Neural cell (in vitro differentiated cells): ENCODE measurements at regions not wholly inside any gene's neighbourhood (a gene's known extent, or its start where the extent isn't known, plus 50 kb on each side); places are given as distances from the start of the nearest gene placed in this dataset.

ENCODE experiments used
- H2AFZ ChIP-seq: fragments of 200-600, 300-800 bp; sonication (generic), shearing (Covaris generic); 2 replicates; pipeline ENCODE4 v1.6.0; 2014; ENCODE audit warnings: low read depth, mild to moderate bottlenecking, antibody characterized with exemption, low read length, moderate library complexity
- H3F3A ChIP-seq: fragments of 200-600 bp; shearing (Covaris generic); 2 replicates; pipeline ENCODE4 v1.6.1; 2016; ENCODE audit warnings: mild to moderate bottlenecking, moderate library complexity, mixed read lengths, antibody characterized with exemption, low read length; ENCODE audit not compliant: insufficient read depth, poor library complexity, severe bottlenecking
- H3K27ac ChIP-seq: fragments of 200-600, 300-800 bp; sonication (generic), shearing (Covaris generic); 2 replicates; pipeline ENCODE4 v1.5.1; 2014; ENCODE audit warnings: mild to moderate bottlenecking, low read length, moderate library complexity
- H3K27me3 ChIP-seq: fragments of 300-800, 200-600 bp; sonication (generic), shearing (Covaris generic); 2 replicates; pipeline ENCODE4 v1.6.0; 2014; ENCODE audit warnings: mild to moderate bottlenecking, low read depth, low read length, moderate library complexity; ENCODE audit not compliant: insufficient read depth
- H3K36me3 ChIP-seq: fragments of 300-800, 200-600 bp; sonication (generic), shearing (Covaris generic); 2 replicates; pipeline ENCODE4 v1.5.1; 2014; ENCODE audit warnings: mild to moderate bottlenecking, antibody characterized with exemption, low read length, moderate library complexity; ENCODE audit not compliant: insufficient read depth
- H3K4me2 ChIP-seq: fragments of 300-800, 200-600 bp; sonication (generic), shearing (Covaris generic); 2 replicates; pipeline ENCODE4 v1.6.0; 2014; ENCODE audit warnings: mild to moderate bottlenecking, low read length
- H3K4me3 ChIP-seq: fragments of 300-800, 200-600 bp; sonication (generic), shearing (Covaris generic); 2 replicates; pipeline ENCODE4 v1.5.1; 2014; ENCODE audit warnings: mild to moderate bottlenecking, low read length, moderate library complexity
- H3K79me2 ChIP-seq: fragments of 200-600 bp; shearing (Covaris generic); replicated peaks from 2 replicates; pipeline ENCODE4 v1.6.0; 2014; ENCODE audit warnings: mild to moderate bottlenecking, low read length, moderate library complexity; ENCODE audit not compliant: insufficient read depth
- H3K9ac ChIP-seq: fragments of 300-800, 200-600 bp; sonication (generic), shearing (Covaris generic); 2 replicates; pipeline ENCODE4 v1.6.1; 2016; ENCODE audit warnings: mild to moderate bottlenecking, low read length, mixed read lengths
- H3K9me2 ChIP-seq: fragments of 200-600 bp; shearing (Covaris generic); 2 replicates; pipeline ENCODE4 v1.6.1; 2016; ENCODE audit warnings: mild to moderate bottlenecking, low read length, mixed read lengths; ENCODE audit not compliant: insufficient read depth
- H3K9me3 ChIP-seq: fragments of 200-600, 300-800 bp; sonication (generic), shearing (Covaris generic); 2 replicates; pipeline ENCODE4 v1.6.1; 2016; ENCODE audit warnings: mild to moderate bottlenecking, mixed run types, low read length, moderate library complexity, mixed read lengths
- H4K20me1 ChIP-seq: fragments of 200-600 bp; shearing (Covaris generic); 2 replicates; pipeline ENCODE4 v1.6.1; 2016; ENCODE audit warnings: mild to moderate bottlenecking, mixed run types; ENCODE audit not compliant: insufficient read depth
- EP300 ChIP-seq: fragments of 450-650 bp; conservative IDR thresholded peaks from 2 replicates; pipeline ENCODE4 v1.6.1; 2014; ENCODE audit warnings: antibody characterized with exemption, mild to moderate bottlenecking, moderate library complexity; ENCODE audit not compliant: poor library complexity, severe bottlenecking
- EZH2 ChIP-seq: fragments of 200-600, 300-800 bp; shearing (Covaris generic), sonication (generic); IDR thresholded peaks from 2 replicates; pipeline ENCODE4 v1.6.1; 2014; ENCODE audit warnings: antibody characterized with exemption, low read length, borderline replicate concordance, mild to moderate bottlenecking; ENCODE audit not compliant: insufficient read depth, poor library complexity, severe bottlenecking
- MXI1 ChIP-seq: fragments of 450-650 bp; conservative IDR thresholded peaks from 2 replicates; pipeline ENCODE4 v1.6.1; 2014; ENCODE audit warnings: antibody characterized with exemption, mild to moderate bottlenecking; ENCODE audit not compliant: poor library complexity, severe bottlenecking
- POLR2AphosphoS5 ChIP-seq: IDR thresholded peaks from 2 replicates; pipeline ENCODE4 v1.6.1; 2012
- RAD21 ChIP-seq: fragments of 450-650 bp; conservative IDR thresholded peaks from 2 replicates; pipeline ENCODE4 v1.6.1; 2014; ENCODE audit warnings: antibody characterized with exemption, mild to moderate bottlenecking, moderate library complexity
- REST ChIP-seq: IDR thresholded peaks from 2 replicates; pipeline ENCODE4 v1.6.1; 2012; ENCODE audit warnings: borderline replicate concordance
- SMC3 ChIP-seq: fragments of 450-650 bp; conservative IDR thresholded peaks from 2 replicates; pipeline ENCODE4 v1.6.1; 2014; ENCODE audit warnings: antibody characterized with exemption, mild to moderate bottlenecking, moderate library complexity; ENCODE audit not compliant: poor library complexity
- TAF1 ChIP-seq: IDR thresholded peaks from 2 replicates; pipeline ENCODE4 v1.6.1; 2012; ENCODE audit warnings: low read depth
- TF ChIP-seq, protein P1 (sequence below): fragments of 450-650 bp; IDR thresholded peaks from 2 replicates; pipeline ENCODE4 v1.5.1; 2014; ENCODE audit warnings: antibody characterized with exemption, mild to moderate bottlenecking, moderate library complexity; ENCODE audit not compliant: poor library complexity, severe bottlenecking

GRCh38 chr6:21886542-21887151, 293.1 kb downstream of the SOX4 start:
- Histone ChIP-seq H3K36me3 (no peaks in the 10 kb centered on the region), H3K79me2 (peaks cover 2% of the 10 kb centered on the region), H3F3A (no peaks in the 10 kb centered on the region), H3K4me2 (no peak overlapping the region), H3K9me3 (no peaks in the 10 kb centered on the region), H3K4me3 (no peak overlapping the region), H3K27me3 (no peaks in the 10 kb centered on the region), H3K9me2 (no peaks in the 10 kb centered on the region), H3K27ac (no peak overlapping the region), H3K9ac (no peak overlapping the region), H2AFZ (no peak overlapping the region), H4K20me1 (no peaks in the 10 kb centered on the region)
- TF ChIP-seq RAD21 (no peak), EP300 (no peak)
- TF ChIP-seq, protein P1, sequence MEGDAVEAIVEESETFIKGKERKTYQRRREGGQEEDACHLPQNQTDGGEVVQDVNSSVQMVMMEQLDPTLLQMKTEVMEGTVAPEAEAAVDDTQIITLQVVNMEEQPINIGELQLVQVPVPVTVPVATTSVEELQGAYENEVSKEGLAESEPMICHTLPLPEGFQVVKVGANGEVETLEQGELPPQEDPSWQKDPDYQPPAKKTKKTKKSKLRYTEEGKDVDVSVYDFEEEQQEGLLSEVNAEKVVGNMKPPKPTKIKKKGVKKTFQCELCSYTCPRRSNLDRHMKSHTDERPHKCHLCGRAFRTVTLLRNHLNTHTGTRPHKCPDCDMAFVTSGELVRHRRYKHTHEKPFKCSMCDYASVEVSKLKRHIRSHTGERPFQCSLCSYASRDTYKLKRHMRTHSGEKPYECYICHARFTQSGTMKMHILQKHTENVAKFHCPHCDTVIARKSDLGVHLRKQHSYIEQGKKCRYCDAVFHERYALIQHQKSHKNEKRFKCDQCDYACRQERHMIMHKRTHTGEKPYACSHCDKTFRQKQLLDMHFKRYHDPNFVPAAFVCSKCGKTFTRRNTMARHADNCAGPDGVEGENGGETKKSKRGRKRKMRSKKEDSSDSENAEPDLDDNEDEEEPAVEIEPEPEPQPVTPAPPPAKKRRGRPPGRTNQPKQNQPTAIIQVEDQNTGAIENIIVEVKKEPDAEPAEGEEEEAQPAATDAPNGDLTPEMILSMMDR = no peak

DNA sequence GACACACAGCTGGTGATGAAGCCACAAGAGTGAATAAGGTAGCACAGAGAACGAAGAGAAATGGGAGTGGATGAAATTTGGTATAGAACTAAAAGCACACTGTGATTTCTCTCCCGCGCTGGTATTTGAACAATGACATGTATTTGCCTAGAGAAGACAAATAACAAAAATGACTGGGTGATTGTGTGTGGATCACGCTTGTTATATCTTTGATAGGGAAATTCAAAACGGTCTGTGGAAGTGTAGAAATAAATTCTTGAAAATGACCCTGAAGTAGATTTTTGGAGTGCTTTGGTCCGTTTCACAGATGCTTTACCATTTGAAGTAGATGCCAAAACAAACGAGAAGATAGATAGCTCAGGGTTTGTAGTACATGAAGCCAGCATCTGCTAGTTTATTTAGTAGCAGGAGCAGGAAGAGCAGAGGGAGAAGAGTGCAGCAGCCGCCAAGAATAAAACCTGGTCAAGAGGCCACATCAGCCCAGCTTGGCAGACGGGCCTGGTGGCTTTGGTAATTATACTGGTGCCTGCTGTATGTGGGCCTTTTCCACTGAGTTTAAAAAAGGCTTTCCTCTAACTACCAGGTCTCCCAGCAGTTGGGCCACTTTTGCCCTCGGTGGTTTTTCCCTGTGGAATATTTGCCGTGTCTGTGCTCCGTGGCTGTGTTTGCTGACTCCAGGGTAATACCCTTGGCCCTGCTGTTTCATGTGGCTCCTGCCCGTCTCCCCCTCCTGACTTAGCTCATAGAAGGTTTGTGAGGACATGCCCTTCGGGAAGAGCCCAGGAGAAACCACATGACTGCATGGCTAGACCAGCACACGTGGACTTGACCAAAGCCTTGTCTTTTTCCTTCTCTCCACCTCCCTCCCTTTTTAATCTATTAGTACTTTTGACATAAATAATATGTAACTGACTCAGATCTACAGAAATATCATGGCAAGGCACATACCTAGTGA, 294.0 kb downstream of the SOX4 start:
- no peak overlapping the region for H2AFZ ChIP-seq
- H3K4me2 ChIP-seq = no peak overlapping the region
- H3K4me3 ChIP-seq = no peak overlapping the region
- TF ChIP-seq, protein P1 = no peak
- TF ChIP-seq MXI1 (no peak), POLR2AphosphoS5 (no peak), REST (no peak), EP300 (no peak), EZH2 (no peak), TAF1 (no peak), SMC3 (no peak), RAD21 (no peak)
- no peaks in the 10 kb centered on the region for H3F3A ChIP-seq
- no peak overlapping the region for H3K27ac ChIP-seq
- H3K9me2 ChIP-seq = no peaks in the 10 kb centered on the region
- H3K9ac ChIP-seq = no peak overlapping the region
- no peaks in the 10 kb centered on the region for H4K20me1 ChIP-seq
- H3K9me3 ChIP-seq = no peaks in the 10 kb centered on the region
- no peaks in the 10 kb centered on the region for H3K27me3 ChIP-seq
- no peaks in the 10 kb centered on the region for H3K36me3 ChIP-seq
- peaks cover 2% of the 10 kb centered on the region for H3K79me2 ChIP-seq
